PC-3 (cell line): ENCODE measurements at regions not wholly inside any gene's neighbourhood (a gene's known extent, or its start where the extent isn't known, plus 50 kb on each side); places are given as distances from the start of the nearest gene placed in this dataset.

ENCODE experiments used
- ATAC-seq: fragments of 200-7000 bp; cut with Tn5 transposase; 2 replicates; pipeline ENCODE4 v1.9.1; 2020; ENCODE audit warnings: mild to moderate bottlenecking, moderate library complexity
- BruUV-seq: library from RNA; stranded (reverse); fragments of 400-500 nt; replicated peaks from 2 replicates; lab custom pipeline; 2021; lab: Mats Ljungman, UMichigan
- CTCF ChIA-PET: fragments of 300-600 bp; sonication (Branson Sonifier 250); formaldehyde crosslinking; loops from one replicate; lab custom pipeline; 2022; ENCODE audit warnings: antibody characterized with exemption; lab: Charles Lee
- POLR2A ChIA-PET: fragments of 300-600 bp; sonication (Branson Sonifier 250); formaldehyde crosslinking; loops from one replicate; lab custom pipeline; 2022; ENCODE audit warnings: antibody characterized with exemption; ENCODE audit not compliant: unreplicated experiment; lab: Charles Lee
- DNase-seq: peaks from one replicate; pipeline ENCODE4 v3.0.0-alpha.2; 2015
- H2AFZ ChIP-seq: fragments of 300-600 bp; sonication (generic); 2 replicates; pipeline ENCODE4 v1.6.0; 2016; ENCODE audit warnings: antibody characterized with exemption, low read length
- H3F3A ChIP-seq: fragments of 300-600 bp; sonication (generic); one replicate; pipeline ENCODE4 v1.6.0; 2017; ENCODE audit warnings: antibody characterized with exemption, low read length, control low read depth, mild to moderate bottlenecking; ENCODE audit not compliant: unreplicated experiment
- H3K27ac ChIP-seq: fragments of 300-600 bp; sonication (generic); 2 replicates; pipeline ENCODE4 v1.5.1; 2016; ENCODE audit warnings: mild to moderate bottlenecking, low read length
- H3K27me3 ChIP-seq: fragments of 300-600 bp; sonication (generic); 2 replicates; pipeline ENCODE4 v1.6.1; 2016; ENCODE audit warnings: low read length, mixed read lengths
- H3K36me3 ChIP-seq: fragments of 300-600 bp; sonication (generic); 2 replicates; pipeline ENCODE4 v1.6.1; 2016; ENCODE audit warnings: low read depth, mixed run types, low read length, mixed read lengths
- H3K4me1 ChIP-seq: fragments of 300-600 bp; sonication (generic); 2 replicates; pipeline ENCODE4 v1.5.1; 2016; ENCODE audit warnings: low read length; ENCODE audit not compliant: insufficient read depth
- H3K4me2 ChIP-seq: fragments of 300-600 bp; sonication (generic); 2 replicates; pipeline ENCODE4 v1.6.0; 2016; ENCODE audit warnings: low read length
- H3K4me3 ChIP-seq: fragments of 300-600 bp; sonication (generic); 2 replicates; pipeline ENCODE4 v1.5.1; 2016; ENCODE audit warnings: mild to moderate bottlenecking, low read length, mixed read lengths
- H3K79me2 ChIP-seq: fragments of 300-600 bp; sonication (generic); 2 replicates; pipeline ENCODE4 v1.6.1; 2017; ENCODE audit warnings: low read length, mixed read lengths
- H3K9ac ChIP-seq: fragments of 300-600 bp; sonication (generic); 2 replicates; pipeline ENCODE4 v1.6.0; 2016; ENCODE audit warnings: mild to moderate bottlenecking, low read length
- H3K9me2 ChIP-seq: fragments of 300-600 bp; sonication (generic); replicated peaks from 2 replicates; pipeline ENCODE4 v1.6.1; 2016; ENCODE audit warnings: mixed run types, low read length, mixed read lengths
- H3K9me3 ChIP-seq: fragments of 300-600 bp; sonication (generic); 2 replicates; pipeline ENCODE4 v1.6.1; 2016; ENCODE audit warnings: low read length, mixed read lengths
- H4K20me1 ChIP-seq: fragments of 300-600 bp; sonication (generic); 2 replicates; pipeline ENCODE4 v1.6.1; 2016; ENCODE audit warnings: low read length, mixed read lengths
- CTCF ChIP-seq: fragments of 300-600 bp; sonication (generic); conservative IDR thresholded peaks from 2 replicates; pipeline ENCODE4 v1.5.1; 2017; ENCODE audit warnings: antibody characterized with exemption, low read depth, mild to moderate bottlenecking, low read length
- EZH2 ChIP-seq: fragments of 300-600 bp; sonication (generic); IDR thresholded peaks from one replicate; pipeline ENCODE4 v1.6.1; 2017; ENCODE audit warnings: antibody characterized with exemption, mild to moderate bottlenecking, low read length; ENCODE audit not compliant: unreplicated experiment
- EZH2phosphoT487 ChIP-seq: fragments of 300-600 bp; sonication (generic); IDR thresholded peaks from 2 replicates; pipeline ENCODE4 v1.6.1; 2018; ENCODE audit warnings: mild to moderate bottlenecking, antibody characterized with exemption, low read length, borderline replicate concordance
- intact Hi-C: fragments of 100-400 bp; cut with micrococcal nuclease; formaldehyde crosslinking; loops from 2 replicates; pipeline ENCODE4 v1.9.0; 2023

GRCh38 chr3:59249698-59250361, 200.0 kb upstream of the CFAP20DC start:
- no peaks in the 10 kb centered on the region for H3K9me2 ChIP-seq
- ATAC-seq (no peak), DNase-seq (no peak)
- H3K9me3 ChIP-seq: no peaks in the 10 kb centered on the region
- H3F3A ChIP-seq: peaks cover 11% of the 10 kb centered on the region
- POLR2A ChIA-PET: no interaction called here
- H2AFZ ChIP-seq: no peak overlapping the region
- no peak for TF ChIP-seq CTCF
- no peak for TF ChIP-seq EZH2phosphoT487
- TF ChIP-seq EZH2: no peak
- intact Hi-C loops: loop anchor here (5.0 to 10.0 kb wide), 3 partner anchors 177 to 375 kb away; no protein-coding TSS in a partner anchor
- H3K4me2 ChIP-seq: no peak overlapping the region
- CTCF ChIA-PET: no interaction called here
- peaks cover 44% of the 10 kb centered on the region for H3K4me1 ChIP-seq
- no peak overlapping the region for H3K9ac ChIP-seq
- no peaks in the 10 kb centered on the region for H3K36me3 ChIP-seq
- BruUV-seq: no TSS peak
- H3K27me3 ChIP-seq: no peaks in the 10 kb centered on the region
- peak overlapping the region; percentile 95; the same call in 1 of the 2 replicates for H3K27ac ChIP-seq
- no peaks in the 10 kb centered on the region for H3K79me2 ChIP-seq
- H3K4me3 ChIP-seq: no peak overlapping the region
- no peaks in the 10 kb centered on the region for H4K20me1 ChIP-seq

- Histone ChIP-seq H2AFZ (no peak overlapping the region), H3K27me3 (no peaks in the 10 kb centered on the region), H4K20me1 (no peaks in the 10 kb centered on the region), H3K4me3 (no peak overlapping the region), H3K9ac (no peak overlapping the region), H3K4me1 (peaks cover 50% of the 10 kb centered on the region), H3K27ac (peak overlapping the region; percentile 95), H3K79me2 (no peaks in the 10 kb centered on the region), H3K36me3 (no peaks in the 10 kb centered on the region), H3K4me2 (no peak overlapping the region), H3K9me3 (no peaks in the 10 kb centered on the region), H3K9me2 (no peaks in the 10 kb centered on the region), H3F3A (peaks cover 11% of the 10 kb centered on the region)
- ATAC-seq: no peak
- ChIA-PET POLR2A (no interaction called here), CTCF (no interaction called here)
- peak; percentile 45 for DNase-seq
- intact Hi-C loops: loop anchor here (5.0 to 10.0 kb wide), 3 partner anchors 178 to 374 kb away; no protein-coding TSS in a partner anchor
- no TSS peak for BruUV-seq
- no peak for TF ChIP-seq CTCF
- TF ChIP-seq EZH2: no peak
- TF ChIP-seq EZH2phosphoT487: no peak
Observed at GRCh38 chr3:59249004-59249403, 199.2 kb upstream of the CFAP20DC start.

- H3K9me3 ChIP-seq: no peaks in the 10 kb centered on the region
- H3K4me3 ChIP-seq: no peak overlapping the region
- no peak overlapping the region for H2AFZ ChIP-seq
- peaks cover 11% of the 10 kb centered on the region for H3F3A ChIP-seq
- DNase-seq (peak; percentile 98), ATAC-seq (peak; percentile 75)
- H3K27me3 ChIP-seq: no peaks in the 10 kb centered on the region
- no peaks in the 10 kb centered on the region for H3K79me2 ChIP-seq
- peaks cover 50% of the 10 kb centered on the region for H3K4me1 ChIP-seq
- no peaks in the 10 kb centered on the region for H3K9me2 ChIP-seq
- H4K20me1 ChIP-seq: no peaks in the 10 kb centered on the region
- ChIA-PET POLR2A (no interaction called here), CTCF (interaction anchor here (0.6 kb wide), 1 partner anchor 1709 kb away, joined by 3 read pairs; no protein-coding TSS in a partner anchor)
- peak overlapping the region; percentile 77 for H3K9ac ChIP-seq
- TF ChIP-seq EZH2phosphoT487 (no peak), CTCF (no peak), EZH2 (no peak)
- BruUV-seq: no TSS peak
- peak overlapping the region; percentile 56 for H3K4me2 ChIP-seq
- H3K27ac ChIP-seq: peak overlapping the region; percentile 95
- H3K36me3 ChIP-seq: no peaks in the 10 kb centered on the region
- intact Hi-C loops: loop anchor here (1.0 to 10.0 kb wide), 8 partner anchors 29 to 373 kb away; no protein-coding TSS in a partner anchor
Observed at GRCh38 chr3:59247402-59247841, 197.6 kb upstream of the CFAP20DC start.
